Loucy (cell line): ENCODE measurements at regions not wholly inside any gene's neighbourhood (a gene's known extent, or its start where the extent isn't known, plus 50 kb on each side); places are given as distances from the start of the nearest gene placed in this dataset.

ENCODE experiments used
- EZH2phosphoT487 ChIP-seq: fragments of 200-600 bp; IDR thresholded peaks from 2 replicates; pipeline ENCODE4 v1.6.1; 2018; ENCODE audit warnings: antibody characterized with exemption, mild to moderate bottlenecking, moderate library complexity, borderline replicate concordance
- TF ChIP-seq, protein P1 (sequence below): fragments of 200-600 bp; sonication (generic); conservative IDR thresholded peaks from 2 replicates; pipeline ENCODE4 v1.5.1; 2014; ENCODE audit warnings: mild to moderate bottlenecking, antibody characterized with exemption, low read length

GRCh38 chr6:12238219-12238618, 51.9 kb upstream of the EDN1 start:
- TF ChIP-seq, protein P1, sequence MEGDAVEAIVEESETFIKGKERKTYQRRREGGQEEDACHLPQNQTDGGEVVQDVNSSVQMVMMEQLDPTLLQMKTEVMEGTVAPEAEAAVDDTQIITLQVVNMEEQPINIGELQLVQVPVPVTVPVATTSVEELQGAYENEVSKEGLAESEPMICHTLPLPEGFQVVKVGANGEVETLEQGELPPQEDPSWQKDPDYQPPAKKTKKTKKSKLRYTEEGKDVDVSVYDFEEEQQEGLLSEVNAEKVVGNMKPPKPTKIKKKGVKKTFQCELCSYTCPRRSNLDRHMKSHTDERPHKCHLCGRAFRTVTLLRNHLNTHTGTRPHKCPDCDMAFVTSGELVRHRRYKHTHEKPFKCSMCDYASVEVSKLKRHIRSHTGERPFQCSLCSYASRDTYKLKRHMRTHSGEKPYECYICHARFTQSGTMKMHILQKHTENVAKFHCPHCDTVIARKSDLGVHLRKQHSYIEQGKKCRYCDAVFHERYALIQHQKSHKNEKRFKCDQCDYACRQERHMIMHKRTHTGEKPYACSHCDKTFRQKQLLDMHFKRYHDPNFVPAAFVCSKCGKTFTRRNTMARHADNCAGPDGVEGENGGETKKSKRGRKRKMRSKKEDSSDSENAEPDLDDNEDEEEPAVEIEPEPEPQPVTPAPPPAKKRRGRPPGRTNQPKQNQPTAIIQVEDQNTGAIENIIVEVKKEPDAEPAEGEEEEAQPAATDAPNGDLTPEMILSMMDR: no peak
- TF ChIP-seq EZH2phosphoT487: no peak
